ENCODE measurements at regions not wholly inside any gene's neighbourhood (a gene's known extent, or its start where the extent isn't known, plus 50 kb on each side); places are given as distances from the start of the nearest gene placed in this dataset.
A peak's percentile ranks its signal among the peaks of the same experiment; 100 is the strongest.

GRCh38 chr3:177345973-177346503 lies 148.8 kb upstream of the TBL1XR1 start:
- Histone ChIP-seq H3K27ac (peak overlapping the region; percentile 78 to 95 (median 92)), H3K4me1 (replicated peaks in 1 of 2) (peaks cover 17 to 38% of the 10 kb centered on the region in 2 donors), H3K4me3 (no peak overlapping the region), H3K36me3 (replicated peaks in 1 of 2) (no peaks in the 10 kb centered on the region), H3K27me3 (no peaks in the 10 kb centered on the region), H3K9me3 (replicated peaks in 1 of 3) (no peaks in the 10 kb centered on the region)
- intact Hi-C loops (cut with DNase I), result no loop called here
- TF ChIP-seq POLR2A (IDR thresholded peaks at IDR 0.05), result no peak
- no peak for TF ChIP-seq CTCF (IDR thresholded peaks at IDR 0.05)
- no peak for DNase-seq

GRCh38 chr3:177346878-177347277 lies 149.6 kb upstream of the TBL1XR1 start:
- TF ChIP-seq POLR2A (IDR thresholded peaks at IDR 0.05), result no peak
- TF ChIP-seq CTCF (IDR thresholded peaks at IDR 0.05), result no peak
- H3K27me3 ChIP-seq, result no peaks in the 10 kb centered on the region
- intact Hi-C loops (cut with DNase I), result no loop called here
- DNase-seq, result no peak
- no peak overlapping the region for H3K4me3 ChIP-seq
- no peak overlapping the region for H3K27ac ChIP-seq
- no peaks in the 10 kb centered on the region for H3K36me3 ChIP-seq (replicated peaks in 1 of 2)
- peaks cover 17 to 38% of the 10 kb centered on the region in 2 donors for H3K4me1 ChIP-seq (replicated peaks in 1 of 2)
- no peaks in the 10 kb centered on the region for H3K9me3 ChIP-seq (replicated peaks in 1 of 3)

- DNase-seq, result no peak
- Histone ChIP-seq H3K4me1 (replicated peaks in 1 of 2) (peaks cover 17 to 36% of the 10 kb centered on the region in 2 donors), H3K36me3 (replicated peaks in 1 of 2) (no peaks in the 10 kb centered on the region), H3K27me3 (no peaks in the 10 kb centered on the region), H3K27ac (no peak overlapping the region), H3K9me3 (replicated peaks in 1 of 3) (no peaks in the 10 kb centered on the region), H3K4me3 (no peak overlapping the region)
- WGBS, 4 donors, result 73 to 86% (median 84%) methylated on average over 1 of the region's 1 CpG
- intact Hi-C loops (cut with DNase I), result no loop called here
- TF ChIP-seq POLR2A (IDR thresholded peaks at IDR 0.05) (no peak), CTCF (IDR thresholded peaks at IDR 0.05) (no peak)
Observed at GRCh38 chr3:177347611-177348010, 150.3 kb upstream of the TBL1XR1 start.

GRCh38 chr3:177348974-177349373 lies 151.7 kb upstream of the TBL1XR1 start:
- Histone ChIP-seq H3K4me3 (no peak overlapping the region), H3K36me3 (replicated peaks in 1 of 2) (no peaks in the 10 kb centered on the region), H3K27me3 (no peaks in the 10 kb centered on the region), H3K4me1 (replicated peaks in 1 of 2) (peaks cover 17 to 23% of the 10 kb centered on the region in 2 donors), H3K9me3 (replicated peaks in 1 of 3) (no peaks in the 10 kb centered on the region), H3K27ac (no peak overlapping the region)
- WGBS, 4 donors, result 82 to 92% (median 87%) methylated on average over 2 of the region's 2 CpGs
- no peak for DNase-seq
- intact Hi-C loops (cut with DNase I), result no loop called here
- TF ChIP-seq POLR2A (IDR thresholded peaks at IDR 0.05) (no peak), CTCF (IDR thresholded peaks at IDR 0.05) (no peak)

All from adrenal gland (tissue), 9 donors.